ENCODE measurements at regions not wholly inside any gene's neighbourhood (a gene's known extent, or its start where the extent isn't known, plus 50 kb on each side); places are given as distances from the start of the nearest gene placed in this dataset.

- Histone ChIP-seq H3K27me3 (ENCODE audit: control insufficient read depth, insufficient read depth, low read length) (no peaks in the 10 kb centered on the region), H3K4me3 (ENCODE audit: low read length) (no peak overlapping the region), H3K9me3 (ENCODE audit: control insufficient read depth, low read length) (no peaks in the 10 kb centered on the region), H3K36me3 (ENCODE audit: control insufficient read depth, insufficient read depth, low read length) (no peaks in the 10 kb centered on the region), H3K4me1 (ENCODE audit: control insufficient read depth, insufficient read depth, low read length) (peaks cover 7% of the 10 kb centered on the region), H3K9ac (ENCODE audit: low read length) (no peak overlapping the region)
These were observed 82.8 kb upstream of the OR5AK2 start for GRCh38 chr11:56905936-56906335.

- H3K36me3 ChIP-seq (ENCODE audit: control insufficient read depth, insufficient read depth, low read length): no peaks in the 10 kb centered on the region
- no peaks in the 10 kb centered on the region for H3K27me3 ChIP-seq (ENCODE audit: control insufficient read depth, insufficient read depth, low read length)
- H3K9ac ChIP-seq (ENCODE audit: low read length): no peak overlapping the region
- H3K4me1 ChIP-seq (ENCODE audit: control insufficient read depth, insufficient read depth, low read length): peaks cover 7% of the 10 kb centered on the region
- no peaks in the 10 kb centered on the region for H3K9me3 ChIP-seq (ENCODE audit: control insufficient read depth, low read length)
- no peak overlapping the region for H3K4me3 ChIP-seq (ENCODE audit: low read length)
These were observed 83.3 kb upstream of the OR5AK2 start for GRCh38 chr11:56905442-56905841.

- H3K27me3 ChIP-seq (ENCODE audit: control insufficient read depth, insufficient read depth, low read length): no peaks in the 10 kb centered on the region
- peaks cover 6% of the 10 kb centered on the region for H3K4me1 ChIP-seq (ENCODE audit: control insufficient read depth, insufficient read depth, low read length)
- no peaks in the 10 kb centered on the region for H3K9me3 ChIP-seq (ENCODE audit: control insufficient read depth, low read length)
- H3K4me3 ChIP-seq (ENCODE audit: low read length): no peak overlapping the region
- H3K36me3 ChIP-seq (ENCODE audit: control insufficient read depth, insufficient read depth, low read length): no peaks in the 10 kb centered on the region
- H3K9ac ChIP-seq (ENCODE audit: low read length): no peak overlapping the region
These were observed 89.9 kb upstream of the OR5AK2 start for GRCh38 chr11:56898856-56899255.

GRCh38 chr11:56890584-56891305 is 98.0 kb upstream of the OR5AK2 start:
- H3K4me1 ChIP-seq (ENCODE audit: control insufficient read depth, insufficient read depth, low read length): peaks cover 6% of the 10 kb centered on the region
- no peaks in the 10 kb centered on the region for H3K27me3 ChIP-seq (ENCODE audit: control insufficient read depth, insufficient read depth, low read length)
- H3K36me3 ChIP-seq (ENCODE audit: control insufficient read depth, insufficient read depth, low read length): no peaks in the 10 kb centered on the region
- no peak overlapping the region for H3K9ac ChIP-seq (ENCODE audit: low read length)
- H3K9me3 ChIP-seq (ENCODE audit: control insufficient read depth, low read length): no peaks in the 10 kb centered on the region
- no peak overlapping the region for H3K4me3 ChIP-seq (ENCODE audit: low read length)

GRCh38 chr11:56889986-56890385 is 98.7 kb upstream of the OR5AK2 start:
- Histone ChIP-seq H3K9ac (ENCODE audit: low read length) (no peak overlapping the region), H3K4me1 (ENCODE audit: control insufficient read depth, insufficient read depth, low read length) (peaks cover 14% of the 10 kb centered on the region), H3K27me3 (ENCODE audit: control insufficient read depth, insufficient read depth, low read length) (no peaks in the 10 kb centered on the region), H3K9me3 (ENCODE audit: control insufficient read depth, low read length) (no peaks in the 10 kb centered on the region), H3K4me3 (ENCODE audit: low read length) (no peak overlapping the region), H3K36me3 (ENCODE audit: control insufficient read depth, insufficient read depth, low read length) (no peaks in the 10 kb centered on the region)

GRCh38 chr11:56887940-56888339 is 100.8 kb upstream of the OR5AK2 start:
- no peaks in the 10 kb centered on the region for H3K27me3 ChIP-seq (ENCODE audit: control insufficient read depth, insufficient read depth, low read length)
- peaks cover 20% of the 10 kb centered on the region for H3K4me1 ChIP-seq (ENCODE audit: control insufficient read depth, insufficient read depth, low read length)
- no peak overlapping the region for H3K9ac ChIP-seq (ENCODE audit: low read length)
- no peak overlapping the region for H3K4me3 ChIP-seq (ENCODE audit: low read length)
- H3K9me3 ChIP-seq (ENCODE audit: control insufficient read depth, low read length): no peaks in the 10 kb centered on the region
- H3K36me3 ChIP-seq (ENCODE audit: control insufficient read depth, insufficient read depth, low read length): no peaks in the 10 kb centered on the region

GRCh38 chr11:56886455-56886854 is 102.3 kb upstream of the OR5AK2 start:
- Histone ChIP-seq H3K4me1 (ENCODE audit: control insufficient read depth, insufficient read depth, low read length) (peaks cover 20% of the 10 kb centered on the region), H3K9me3 (ENCODE audit: control insufficient read depth, low read length) (no peaks in the 10 kb centered on the region), H3K9ac (ENCODE audit: low read length) (no peak overlapping the region), H3K4me3 (ENCODE audit: low read length) (no peak overlapping the region), H3K27me3 (ENCODE audit: control insufficient read depth, insufficient read depth, low read length) (no peaks in the 10 kb centered on the region), H3K36me3 (ENCODE audit: control insufficient read depth, insufficient read depth, low read length) (no peaks in the 10 kb centered on the region)

GRCh38 chr11:56885854-56886253 is 102.9 kb upstream of the OR5AK2 start:
- no peaks in the 10 kb centered on the region for H3K27me3 ChIP-seq (ENCODE audit: control insufficient read depth, insufficient read depth, low read length)
- peaks cover 20% of the 10 kb centered on the region for H3K4me1 ChIP-seq (ENCODE audit: control insufficient read depth, insufficient read depth, low read length)
- H3K9ac ChIP-seq (ENCODE audit: low read length): no peak overlapping the region
- no peaks in the 10 kb centered on the region for H3K36me3 ChIP-seq (ENCODE audit: control insufficient read depth, insufficient read depth, low read length)
- no peaks in the 10 kb centered on the region for H3K9me3 ChIP-seq (ENCODE audit: control insufficient read depth, low read length)
- no peak overlapping the region for H3K4me3 ChIP-seq (ENCODE audit: low read length)

GRCh38 chr11:56885177-56885576 is 103.5 kb upstream of the OR5AK2 start:
- Histone ChIP-seq H3K9me3 (ENCODE audit: control insufficient read depth, low read length) (no peaks in the 10 kb centered on the region), H3K9ac (ENCODE audit: low read length) (peak overlapping the region; percentile 24), H3K4me1 (ENCODE audit: control insufficient read depth, insufficient read depth, low read length) (peaks cover 20% of the 10 kb centered on the region), H3K4me3 (ENCODE audit: low read length) (no peak overlapping the region), H3K36me3 (ENCODE audit: control insufficient read depth, insufficient read depth, low read length) (no peaks in the 10 kb centered on the region), H3K27me3 (ENCODE audit: control insufficient read depth, insufficient read depth, low read length) (no peaks in the 10 kb centered on the region)

- H3K4me1 ChIP-seq (ENCODE audit: control insufficient read depth, insufficient read depth, low read length): peaks cover 21% of the 10 kb centered on the region
- H3K36me3 ChIP-seq (ENCODE audit: control insufficient read depth, insufficient read depth, low read length): no peaks in the 10 kb centered on the region
- no peaks in the 10 kb centered on the region for H3K27me3 ChIP-seq (ENCODE audit: control insufficient read depth, insufficient read depth, low read length)
- H3K4me3 ChIP-seq (ENCODE audit: low read length): no peak overlapping the region
- no peaks in the 10 kb centered on the region for H3K9me3 ChIP-seq (ENCODE audit: control insufficient read depth, low read length)
- H3K9ac ChIP-seq (ENCODE audit: low read length): no peak overlapping the region
These were observed 105.2 kb upstream of the OR5AK2 start for GRCh38 chr11:56883371-56883987.

GRCh38 chr11:56876621-56877275 is 112.0 kb upstream of the OR5AK2 start:
- no peaks in the 10 kb centered on the region for H3K27me3 ChIP-seq (ENCODE audit: control insufficient read depth, insufficient read depth, low read length)
- H3K9ac ChIP-seq (ENCODE audit: low read length): no peak overlapping the region
- peaks cover 31% of the 10 kb centered on the region for H3K4me1 ChIP-seq (ENCODE audit: control insufficient read depth, insufficient read depth, low read length)
- no peak overlapping the region for H3K4me3 ChIP-seq (ENCODE audit: low read length)
- H3K36me3 ChIP-seq (ENCODE audit: control insufficient read depth, insufficient read depth, low read length): no peaks in the 10 kb centered on the region
- no peaks in the 10 kb centered on the region for H3K9me3 ChIP-seq (ENCODE audit: control insufficient read depth, low read length)

GRCh38 chr11:56855217-56855616 is 106.7 kb upstream of the OR9G4 start:
- H3K36me3 ChIP-seq (ENCODE audit: control insufficient read depth, insufficient read depth, low read length): no peaks in the 10 kb centered on the region
- no peak overlapping the region for H3K4me3 ChIP-seq (ENCODE audit: low read length)
- H3K27me3 ChIP-seq (ENCODE audit: control insufficient read depth, insufficient read depth, low read length): no peaks in the 10 kb centered on the region
- H3K9me3 ChIP-seq (ENCODE audit: control insufficient read depth, low read length): no peaks in the 10 kb centered on the region
- no peak overlapping the region for H3K9ac ChIP-seq (ENCODE audit: low read length)
- H3K4me1 ChIP-seq (ENCODE audit: control insufficient read depth, insufficient read depth, low read length): peaks cover 5% of the 10 kb centered on the region

All from mucosa of stomach (tissue), 1 donor.